ENCODE measurements at regions not wholly inside any gene's neighbourhood (a gene's known extent, or its start where the extent isn't known, plus 50 kb on each side); places are given as distances from the start of the nearest gene placed in this dataset.

- no peak for TF ChIP-seq POLR2A (IDR thresholded peaks at IDR 0.05; ENCODE audit: low read depth, low read length)
- no peak for TF ChIP-seq POLR2AphosphoS5 (IDR thresholded peaks at IDR 0.05; ENCODE audit: low read depth, low read length)
- TF ChIP-seq TAF1 (IDR thresholded peaks at IDR 0.05; ENCODE audit: borderline replicate concordance, low read depth, low read length), result no peak
Observed at GRCh38 chr1:189693140-189693539, 784.5 kb downstream of the BRINP3 start.

Data from GM12892 (cell line).